ENCODE measurements at regions not wholly inside any gene's neighbourhood (a gene's known extent, or its start where the extent isn't known, plus 50 kb on each side); places are given as distances from the start of the nearest gene placed in this dataset.

DNA sequence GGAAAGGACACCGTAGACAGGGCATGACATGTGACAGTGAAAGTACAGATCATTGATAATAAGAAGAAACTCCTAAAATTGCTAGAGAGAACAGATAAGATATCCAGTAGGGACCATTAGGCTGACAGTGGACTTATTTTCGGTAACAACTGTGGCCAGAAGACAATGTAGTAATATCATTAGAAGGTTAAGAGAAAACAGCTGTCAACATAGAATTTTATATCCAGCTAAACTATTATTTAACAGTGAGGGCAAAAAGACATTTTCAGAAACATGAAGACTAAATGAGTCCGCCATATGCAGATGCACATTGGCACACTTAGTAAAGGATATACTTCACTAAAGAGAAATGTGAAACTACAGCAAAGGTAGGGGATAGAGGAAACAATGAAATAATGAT lies 95.4 kb upstream of the GUCA2B start:
- TF ChIP-seq EZH2phosphoT487 (IDR thresholded peaks at IDR 0.05; ENCODE audit: borderline replicate concordance), result no peak
- TF ChIP-seq, protein P1, sequence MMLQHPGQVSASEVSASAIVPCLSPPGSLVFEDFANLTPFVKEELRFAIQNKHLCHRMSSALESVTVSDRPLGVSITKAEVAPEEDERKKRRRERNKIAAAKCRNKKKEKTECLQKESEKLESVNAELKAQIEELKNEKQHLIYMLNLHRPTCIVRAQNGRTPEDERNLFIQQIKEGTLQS (IDR thresholded peaks at IDR 0.05), result no peak
- TF ChIP-seq JUND (IDR thresholded peaks at IDR 0.05), result no peak
- no peak for TF ChIP-seq RAD21 (IDR thresholded peaks at IDR 0.05; ENCODE audit: low read depth)
- no peak for TF ChIP-seq TCF7L2 (IDR thresholded peaks at IDR 0.05; ENCODE audit: borderline replicate concordance, extremely low read depth, insufficient read depth, insufficient read length)
- TF ChIP-seq, protein P2, sequence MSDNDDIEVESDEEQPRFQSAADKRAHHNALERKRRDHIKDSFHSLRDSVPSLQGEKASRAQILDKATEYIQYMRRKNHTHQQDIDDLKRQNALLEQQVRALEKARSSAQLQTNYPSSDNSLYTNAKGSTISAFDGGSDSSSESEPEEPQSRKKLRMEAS (IDR thresholded peaks at IDR 0.05), result no peak
- TF ChIP-seq ZNF274 (IDR thresholded peaks at IDR 0.05; ENCODE audit: low read depth, low read length), result no peak
- TF ChIP-seq ELF1 (IDR thresholded peaks at IDR 0.05; ENCODE audit: borderline replicate concordance, low read depth), result no peak
- DNase-seq (ENCODE audit: low read depth, low spot score) (no peak), ATAC-seq (no peak)
- ChIA-PET POLR2A (no interaction called here), RAD21 (ENCODE audit: low non-redundant PET in 1 of 2, low total read pairs in 2 of 2, uncharacterized antibody in 2 of 2, unreplicated experiment in 2 of 2) (no interaction called here), CTCF (no interaction called here)
- Histone ChIP-seq H3K27ac (ENCODE audit: low read depth, low read length) (no peak overlapping the region), H4K20me1 (ENCODE audit: insufficient read depth) (no peaks in the 10 kb centered on the region), H3K9ac (ENCODE audit: low read length) (no peak overlapping the region), H3K27me3 (ENCODE audit: insufficient read depth, low read length) (no peaks in the 10 kb centered on the region), H3K9me2 (ENCODE audit: insufficient read depth) (no peaks in the 10 kb centered on the region), H3K4me3 (replicated peaks in 1 of 2; ENCODE audit: low read depth in 1 of 2, low read length in 2 of 2) (no peak overlapping the region), H3K4me1 (ENCODE audit: control insufficient read depth in 1 of 2, insufficient read depth in 2 of 2, low read length in 2 of 2) (no peaks in the 10 kb centered on the region), H3K36me3 (ENCODE audit: control insufficient read depth in 1 of 2, insufficient read depth in 2 of 2, low read length in 2 of 2) (no peaks in the 10 kb centered on the region), H3K9me3 (ENCODE audit: control insufficient read depth in 1 of 2, insufficient read depth in 1 of 2, low read depth in 1 of 2, low read length in 2 of 2) (peaks cover 0 to 7% of the 10 kb centered on the region in 2 experiments; a peak in 1 of 4 replicates), H3K4me2 (ENCODE audit: low read length) (no peak overlapping the region), H3K79me2 (ENCODE audit: insufficient read depth, low read length) (no peaks in the 10 kb centered on the region), H2AFZ (ENCODE audit: low read depth, low read length, poor library complexity, severe bottlenecking) (no peak overlapping the region)
- intact Hi-C loops (cut with micrococcal nuclease), result no loop called here
- BruUV-seq (replicated peaks), result no TSS peak

DNA sequence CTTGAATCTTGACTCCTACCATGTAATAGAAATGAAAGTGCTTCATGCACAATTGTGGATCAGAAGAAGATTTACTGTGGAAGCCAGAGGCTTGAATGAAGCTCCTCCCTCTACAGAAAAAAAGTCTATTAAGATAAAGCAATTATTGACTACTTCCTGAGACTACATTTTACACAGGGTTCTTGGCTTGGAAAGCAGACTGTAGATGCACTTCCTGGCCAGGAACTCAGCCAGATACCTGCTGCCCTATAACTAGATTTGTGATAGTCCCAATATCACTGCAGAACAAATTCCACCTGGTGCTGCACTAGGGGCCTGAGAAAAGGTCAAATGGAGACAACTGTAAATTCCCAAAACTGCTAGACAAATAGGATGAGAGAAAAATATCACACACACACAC lies 96.8 kb upstream of the GUCA2B start:
- ATAC-seq (no peak), DNase-seq (ENCODE audit: low read depth, low spot score) (no peak)
- H3K4me1 ChIP-seq (ENCODE audit: control insufficient read depth in 1 of 2, insufficient read depth in 2 of 2, low read length in 2 of 2), result no peaks in the 10 kb centered on the region
- no TSS peak for BruUV-seq (replicated peaks)
- H3K9me3 ChIP-seq (ENCODE audit: control insufficient read depth in 1 of 2, insufficient read depth in 1 of 2, low read depth in 1 of 2, low read length in 2 of 2), result peaks cover 0 to 7% of the 10 kb centered on the region in 2 experiments; a peak in 1 of 4 replicates
- H3K9me2 ChIP-seq (ENCODE audit: insufficient read depth), result no peaks in the 10 kb centered on the region
- H3K27me3 ChIP-seq (ENCODE audit: insufficient read depth, low read length), result no peaks in the 10 kb centered on the region
- CTCF ChIA-PET, result no interaction called here
- RAD21 ChIA-PET (ENCODE audit: low non-redundant PET in 1 of 2, low total read pairs in 2 of 2, uncharacterized antibody in 2 of 2, unreplicated experiment in 2 of 2), result no interaction called here
- H4K20me1 ChIP-seq (ENCODE audit: insufficient read depth), result no peaks in the 10 kb centered on the region
- H3K4me3 ChIP-seq (replicated peaks in 1 of 2; ENCODE audit: low read depth in 1 of 2, low read length in 2 of 2), result no peak overlapping the region
- no peaks in the 10 kb centered on the region for H3K79me2 ChIP-seq (ENCODE audit: insufficient read depth, low read length)
- H3K4me2 ChIP-seq (ENCODE audit: low read length), result no peak overlapping the region
- POLR2A ChIA-PET, result no interaction called here
- intact Hi-C loops (cut with micrococcal nuclease), result no loop called here
- H3K9ac ChIP-seq (ENCODE audit: low read length), result no peak overlapping the region
- no peak overlapping the region for H2AFZ ChIP-seq (ENCODE audit: low read depth, low read length, poor library complexity, severe bottlenecking)
- H3K36me3 ChIP-seq (ENCODE audit: control insufficient read depth in 1 of 2, insufficient read depth in 2 of 2, low read length in 2 of 2), result no peaks in the 10 kb centered on the region
- no peak for TF ChIP-seq SIN3A (IDR thresholded peaks at IDR 0.05; ENCODE audit: low read depth)
- TF ChIP-seq, protein P2 (IDR thresholded peaks at IDR 0.05), result no peak
- no peak for TF ChIP-seq ZFX (IDR thresholded peaks at IDR 0.05)
- no peak for TF ChIP-seq POLR2A (IDR thresholded peaks at IDR 0.05; ENCODE audit: borderline replicate concordance, extremely low read depth, insufficient read depth, insufficient read length)
- TF ChIP-seq FOSL1 (IDR thresholded peaks at IDR 0.05; ENCODE audit: low read depth), result no peak
- TF ChIP-seq SRF (IDR thresholded peaks at IDR 0.05; ENCODE audit: low read depth), result no peak
- no peak overlapping the region for H3K27ac ChIP-seq (ENCODE audit: low read depth, low read length)
